ENCODE measurements at regions not wholly inside any gene's neighbourhood (a gene's known extent, or its start where the extent isn't known, plus 50 kb on each side); places are given as distances from the start of the nearest gene placed in this dataset.

DNA sequence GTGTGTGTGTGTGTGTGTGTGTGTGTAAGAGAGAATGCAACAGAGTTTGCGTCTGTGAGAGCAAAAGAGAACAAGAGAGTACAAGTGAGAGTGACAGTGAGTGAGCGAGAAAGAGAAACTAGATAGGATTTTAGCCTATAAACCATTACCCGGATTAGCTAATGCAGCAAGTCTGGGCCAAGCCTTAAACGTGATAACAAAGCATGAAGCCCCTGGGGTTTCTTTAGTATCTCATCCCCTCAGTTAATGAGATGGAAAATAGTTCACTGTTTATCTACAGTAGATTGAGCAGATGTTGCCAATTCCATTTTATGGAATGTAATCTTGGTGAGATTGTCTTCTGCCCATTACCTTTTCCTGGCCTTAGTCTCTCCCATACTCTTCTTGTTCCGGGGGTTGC is 114.5 kb downstream of the MAT2B start:
- H3K4me3 ChIP-seq (ENCODE audit: low read depth, low read length) = no peak overlapping the region

DNA sequence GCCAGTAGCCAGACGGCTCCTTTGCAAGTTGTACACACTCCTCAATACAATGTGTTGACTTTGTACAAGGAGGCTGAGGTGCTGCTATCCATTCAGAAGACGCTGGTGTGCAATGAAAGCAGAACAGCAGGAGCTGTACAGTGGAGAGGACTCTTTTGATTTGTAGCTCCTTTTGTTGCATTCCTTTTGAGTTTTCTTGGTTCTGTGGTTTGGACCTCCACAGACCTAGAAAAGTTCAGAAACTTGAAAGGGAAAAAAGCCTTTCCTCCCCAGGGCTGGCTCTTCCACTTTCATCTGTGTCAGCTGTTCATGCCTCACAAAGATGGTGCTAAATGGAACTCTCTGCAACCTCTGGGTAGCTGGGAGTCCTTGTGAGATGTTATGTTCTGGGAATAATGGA is 117.4 kb downstream of the MAT2B start:
- H3K4me3 ChIP-seq (ENCODE audit: low read depth, low read length) = no peak overlapping the region

DNA sequence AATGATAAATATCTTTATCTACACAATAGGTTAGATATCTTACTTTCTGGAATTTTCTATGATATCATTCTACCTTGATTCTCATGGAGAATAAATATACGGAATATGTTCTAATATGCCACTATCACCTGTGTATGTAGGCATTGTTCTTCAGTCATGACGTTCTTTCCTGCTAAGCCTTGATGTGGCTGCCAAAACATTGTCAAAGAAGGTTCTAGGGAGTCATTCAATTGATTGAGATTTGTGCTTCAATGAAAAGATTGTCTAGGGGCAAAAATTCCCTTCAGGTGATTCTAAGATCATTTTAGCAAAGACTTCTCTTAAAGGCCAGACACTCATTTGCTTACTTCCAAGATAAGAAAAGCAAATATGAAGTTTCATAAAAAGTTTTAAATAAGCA is 118.1 kb downstream of the MAT2B start:
- no peak overlapping the region for H3K4me3 ChIP-seq (ENCODE audit: low read depth, low read length)

DNA sequence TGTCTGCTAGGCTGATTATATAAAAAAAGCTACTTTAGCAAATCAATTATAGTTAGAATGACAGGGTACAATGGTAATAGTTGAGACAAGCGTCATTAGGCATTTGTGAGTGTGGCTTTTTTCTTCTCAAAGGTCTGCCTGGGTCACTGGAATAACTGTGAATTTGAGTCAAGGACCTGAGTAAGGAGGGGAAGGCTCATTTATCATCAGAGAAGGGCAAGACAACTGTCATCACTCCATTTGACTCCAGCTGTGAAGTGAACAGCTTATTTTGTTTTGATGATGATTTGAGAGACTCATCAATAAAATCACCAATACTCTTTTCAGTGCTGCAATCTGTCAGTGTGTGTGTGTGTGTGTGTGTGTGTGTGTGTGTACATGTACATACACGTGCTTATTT is 118.6 kb downstream of the MAT2B start:
- H3K4me3 ChIP-seq (ENCODE audit: low read depth, low read length) = no peak overlapping the region

DNA sequence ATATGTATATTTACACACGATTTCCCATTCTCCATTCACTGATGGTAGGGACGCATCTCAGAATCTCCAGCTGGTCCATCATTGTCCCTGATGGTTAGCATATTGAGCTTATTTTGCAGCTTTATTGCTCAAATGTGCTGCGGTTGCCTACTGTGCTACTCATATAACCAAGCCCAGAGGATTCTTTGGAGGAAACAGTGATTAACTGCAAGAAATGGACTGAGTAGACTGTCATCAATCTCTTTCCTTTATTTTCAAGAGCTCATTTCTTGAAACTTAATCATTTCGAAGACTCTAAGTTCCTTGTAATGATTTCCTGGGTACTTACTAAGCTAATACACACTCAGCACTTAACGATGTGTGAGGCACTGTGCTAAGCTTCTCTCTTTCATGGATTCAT is 119.0 kb downstream of the MAT2B start:
- no peak overlapping the region for H3K4me3 ChIP-seq (ENCODE audit: low read depth, low read length)

DNA sequence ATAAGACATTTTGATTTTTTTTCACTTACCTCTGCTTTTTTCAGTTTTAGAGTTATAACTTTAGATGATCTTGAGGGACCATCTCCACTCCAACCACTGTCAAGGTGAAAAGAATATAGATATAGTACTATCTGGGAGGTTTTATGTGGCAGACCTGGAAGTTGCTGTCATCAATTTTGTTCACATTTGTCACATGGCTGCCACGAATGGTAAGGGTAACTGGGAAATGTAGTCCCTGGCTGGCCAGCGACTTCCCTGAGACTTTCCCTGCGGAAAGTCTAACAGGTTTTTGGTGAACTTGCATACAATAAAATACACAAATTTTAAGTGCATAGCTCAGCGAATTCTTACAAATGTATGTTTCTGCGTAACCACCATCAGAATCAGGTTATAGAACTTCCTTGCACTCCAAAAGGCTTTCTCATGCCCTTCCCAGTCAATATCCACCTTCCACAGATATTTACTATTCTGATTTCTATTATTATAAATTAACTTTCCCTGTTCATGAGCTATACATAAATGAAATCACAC is 121.5 kb downstream of the MAT2B start:
- no peak overlapping the region for H3K4me3 ChIP-seq (ENCODE audit: low read depth, low read length)

DNA sequence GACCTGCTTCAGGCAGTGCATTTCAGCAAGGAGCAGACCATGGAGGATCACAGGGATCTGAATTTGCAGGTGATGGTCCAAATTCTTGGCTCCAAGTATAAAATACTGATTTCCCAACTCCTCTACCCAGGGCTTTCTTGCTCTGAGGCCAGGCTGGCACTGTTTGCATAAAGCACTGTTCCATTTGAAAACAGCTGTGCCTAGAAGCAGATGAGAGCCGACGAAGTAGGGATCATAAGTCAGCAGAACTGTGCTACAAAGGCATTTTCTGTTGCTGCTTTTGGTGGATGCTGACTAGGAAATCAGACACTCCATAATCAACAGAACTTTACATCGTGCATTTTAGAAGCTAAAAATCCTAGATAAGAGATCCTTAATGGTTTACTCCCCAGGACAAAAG is 126.4 kb downstream of the MAT2B start:
- H3K4me3 ChIP-seq (ENCODE audit: low read depth, low read length) = no peak overlapping the region

DNA sequence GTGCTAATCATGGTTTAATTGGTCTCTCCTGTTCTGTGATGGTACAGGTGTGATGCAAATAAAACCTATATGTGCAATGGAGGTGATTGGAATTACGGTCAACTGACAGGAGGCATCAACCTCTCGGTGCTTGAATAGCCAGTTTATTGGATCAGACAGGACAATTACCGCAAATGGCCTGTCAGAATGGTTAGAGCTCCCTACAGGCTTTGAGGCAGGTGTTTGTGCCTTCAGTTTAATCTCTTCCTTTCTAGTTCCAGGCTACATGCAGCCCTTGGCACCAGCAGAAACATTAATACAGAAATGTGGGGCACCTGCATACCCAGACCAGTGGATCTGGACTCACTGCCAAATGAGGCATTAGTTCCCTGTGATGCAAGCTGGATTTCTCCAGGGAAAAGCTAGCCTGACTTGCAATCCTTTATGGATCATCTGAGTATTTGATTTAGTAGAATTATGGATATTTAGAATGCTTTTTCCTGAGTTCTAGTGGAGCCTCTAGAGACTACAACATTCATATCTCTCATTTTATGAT is 128.6 kb downstream of the MAT2B start:
- no peak overlapping the region for H3K4me3 ChIP-seq (ENCODE audit: low read depth, low read length)

DNA sequence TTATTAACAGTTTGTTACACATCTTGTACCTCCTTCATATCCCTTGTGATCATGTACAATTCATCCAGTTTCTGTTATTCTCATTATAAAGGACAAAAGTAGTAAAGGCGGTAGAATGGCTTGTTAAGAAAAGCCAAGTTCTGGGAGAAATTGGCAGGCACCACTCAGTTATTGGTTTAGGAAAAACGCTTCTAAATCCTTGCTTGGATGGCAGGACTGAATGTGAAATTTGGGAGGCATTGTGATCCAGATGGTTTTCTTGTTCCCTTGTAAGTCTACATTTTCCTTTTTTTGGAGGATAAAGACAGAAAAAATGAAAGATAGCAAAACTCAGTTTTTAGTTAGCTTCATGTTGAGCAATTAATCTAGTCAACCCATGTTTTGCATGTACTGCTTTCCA is 130.2 kb downstream of the MAT2B start:
- H3K4me3 ChIP-seq (ENCODE audit: low read depth, low read length) = no peak overlapping the region

DNA sequence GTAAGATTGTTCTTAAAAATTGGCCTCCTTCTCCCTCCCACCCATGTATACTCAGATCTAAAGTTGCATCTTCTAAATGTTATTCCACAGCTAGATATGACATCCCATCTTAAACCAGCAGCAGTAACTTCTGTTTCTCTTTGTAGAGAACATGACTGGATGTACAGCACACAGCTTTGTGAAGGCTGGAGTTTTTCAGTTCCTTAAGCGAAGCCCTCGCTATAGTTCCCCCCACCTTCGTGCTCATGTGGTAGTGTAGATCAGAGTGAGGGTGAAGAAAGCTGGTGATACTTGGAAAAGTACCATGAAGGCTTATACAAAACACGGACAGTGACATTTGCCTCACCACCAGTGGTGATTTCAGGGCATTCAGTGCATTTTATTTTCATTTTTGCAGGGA is 137.5 kb downstream of the MAT2B start:
- no peak overlapping the region for H3K4me3 ChIP-seq (ENCODE audit: low read depth, low read length)

DNA sequence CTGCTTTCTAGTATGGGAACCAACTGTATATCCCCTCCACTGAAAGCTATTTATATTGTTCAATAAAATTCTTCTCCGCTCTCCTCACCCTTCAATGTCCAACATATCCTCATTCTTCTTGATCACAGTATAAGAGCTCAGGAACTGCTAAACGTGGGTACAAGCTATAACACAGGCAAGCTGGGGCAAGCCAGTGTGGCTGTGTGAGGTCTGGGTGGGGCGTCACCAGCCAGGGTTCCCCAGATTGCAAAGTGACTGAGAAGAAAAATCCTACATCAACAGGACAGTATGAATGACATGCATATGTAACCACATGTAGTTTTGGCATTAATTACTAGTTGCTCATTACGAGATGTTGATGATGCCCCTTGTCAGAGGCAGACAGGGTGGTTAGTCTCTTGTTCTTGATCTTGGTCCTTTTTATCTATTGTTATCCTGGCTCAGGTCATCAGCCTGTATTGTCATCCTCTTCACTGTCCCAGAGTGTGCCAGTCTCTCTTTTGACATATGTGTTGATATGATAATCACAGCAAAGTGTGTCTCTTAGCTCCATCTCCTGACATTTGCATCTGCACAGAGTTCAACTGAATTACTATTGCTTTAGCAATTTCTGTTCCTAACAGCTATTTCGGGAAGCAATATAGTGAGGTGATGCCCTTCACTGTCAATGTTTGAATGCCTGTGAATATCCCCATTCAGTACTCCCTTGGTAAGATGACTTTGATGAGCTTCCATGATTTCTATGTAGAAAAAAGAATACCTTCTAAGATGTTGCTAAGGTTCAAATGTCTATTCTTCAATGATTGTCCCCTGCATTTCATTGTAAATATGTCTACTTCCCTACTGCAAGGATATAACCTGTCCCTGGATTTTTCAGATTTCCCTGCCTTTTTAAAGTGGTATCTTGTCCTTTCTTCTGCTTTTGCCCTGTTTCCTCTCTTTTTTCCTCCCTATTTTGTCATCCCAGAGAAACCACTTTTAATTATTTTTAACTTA is 140.3 kb downstream of the MAT2B start:
- H3K4me3 ChIP-seq (ENCODE audit: low read depth, low read length) = no peak overlapping the region

DNA sequence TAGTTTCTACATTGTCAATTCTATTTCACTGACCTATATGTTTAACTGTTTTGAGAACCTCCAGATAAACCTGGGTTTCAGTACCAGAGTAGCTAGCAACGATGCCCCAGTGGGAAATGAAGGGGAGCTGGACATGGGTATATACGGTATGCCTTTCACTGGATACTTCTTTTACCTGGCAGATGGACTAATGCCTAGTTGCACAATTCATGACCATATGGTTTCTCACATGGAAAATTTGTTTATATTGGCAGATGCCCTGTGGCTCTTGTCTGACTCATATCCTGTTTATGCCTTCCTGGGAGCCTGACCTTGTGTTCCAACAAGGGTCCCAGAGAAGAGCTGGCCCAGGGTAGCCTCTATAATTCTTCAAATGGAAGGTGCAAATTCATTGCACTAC is 144.1 kb downstream of the MAT2B start:
- H3K4me3 ChIP-seq (ENCODE audit: low read depth, low read length) = no peak overlapping the region

DNA sequence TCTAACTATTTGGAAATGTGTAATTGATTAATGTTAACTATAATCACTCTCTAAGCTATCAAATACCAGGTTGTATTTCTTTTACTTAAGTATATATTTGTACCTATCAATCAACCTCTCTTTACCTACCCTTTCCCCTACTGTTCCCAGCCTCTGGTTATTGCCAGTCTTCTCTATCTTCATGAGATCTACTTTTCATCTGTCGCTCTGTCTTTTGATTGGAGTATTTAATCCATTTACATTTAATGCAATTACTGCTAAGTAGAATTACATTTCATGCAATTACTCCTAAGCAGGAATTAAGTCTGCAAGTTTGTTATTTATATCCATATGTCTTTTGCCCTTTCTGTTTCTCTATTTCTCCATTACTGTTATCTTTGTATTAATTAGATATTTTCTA is 148.1 kb downstream of the MAT2B start:
- H3K4me3 ChIP-seq (ENCODE audit: low read depth, low read length) = no peak overlapping the region

DNA sequence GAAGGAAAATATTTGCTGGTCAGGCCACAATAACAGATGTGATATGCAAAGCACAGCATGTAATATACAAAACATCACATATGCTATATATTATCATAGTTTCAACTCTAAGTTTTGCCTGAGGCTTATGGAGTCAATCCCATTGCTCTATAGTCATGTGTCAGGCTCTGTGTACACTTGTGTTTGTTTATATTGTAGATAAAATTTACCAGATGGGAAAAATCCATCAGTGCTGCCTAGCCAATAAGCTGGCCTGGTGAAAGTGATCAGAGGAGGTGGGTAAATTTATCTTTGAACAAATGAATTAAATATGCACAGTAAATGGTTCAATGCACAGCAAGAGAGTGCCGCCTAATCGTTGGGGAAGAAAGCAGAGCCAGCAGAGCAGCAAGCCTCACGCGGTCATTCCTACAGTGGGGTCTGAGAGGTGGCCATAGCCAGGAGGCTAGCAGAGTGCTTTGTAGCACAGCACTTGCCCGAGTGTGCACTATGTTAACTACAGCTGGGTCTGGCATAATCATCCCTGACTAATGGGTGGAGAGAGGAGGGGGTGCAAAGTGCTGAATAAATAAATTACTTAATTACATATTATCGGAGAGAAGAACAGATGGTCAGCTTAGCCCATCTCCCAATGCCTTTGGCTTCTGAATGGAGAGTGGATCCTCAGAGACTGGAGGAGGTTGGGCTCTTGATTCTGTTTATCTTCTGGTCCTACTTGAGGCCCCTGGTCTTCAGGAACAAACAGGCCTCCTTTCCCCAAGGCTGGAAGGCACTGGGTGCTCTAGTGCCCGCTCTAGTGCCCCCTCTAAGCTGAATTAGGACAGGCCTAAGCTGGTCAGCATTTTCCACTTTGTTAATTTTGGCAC is 153.5 kb downstream of the MAT2B start:
- no peak overlapping the region for H3K4me3 ChIP-seq (ENCODE audit: low read depth, low read length)

DNA sequence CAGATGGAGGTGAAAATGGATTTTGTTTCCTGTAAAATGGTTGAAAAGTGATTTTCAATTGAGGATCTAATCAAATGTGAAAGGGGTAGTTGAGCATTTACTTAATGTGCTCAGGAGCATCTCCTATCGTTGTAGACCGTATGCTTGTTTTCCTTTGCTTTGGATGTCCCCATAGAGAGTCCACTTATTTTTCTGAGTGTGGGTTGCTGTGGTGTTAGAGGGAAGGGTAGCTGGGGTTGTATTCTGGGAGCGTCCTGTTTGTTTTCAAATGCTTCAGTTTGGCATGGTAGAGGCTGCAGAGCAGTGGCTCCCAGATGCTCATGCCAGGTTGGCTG is 154.1 kb downstream of the MAT2B start:
- H3K4me3 ChIP-seq (ENCODE audit: low read depth, low read length) = no peak overlapping the region

DNA sequence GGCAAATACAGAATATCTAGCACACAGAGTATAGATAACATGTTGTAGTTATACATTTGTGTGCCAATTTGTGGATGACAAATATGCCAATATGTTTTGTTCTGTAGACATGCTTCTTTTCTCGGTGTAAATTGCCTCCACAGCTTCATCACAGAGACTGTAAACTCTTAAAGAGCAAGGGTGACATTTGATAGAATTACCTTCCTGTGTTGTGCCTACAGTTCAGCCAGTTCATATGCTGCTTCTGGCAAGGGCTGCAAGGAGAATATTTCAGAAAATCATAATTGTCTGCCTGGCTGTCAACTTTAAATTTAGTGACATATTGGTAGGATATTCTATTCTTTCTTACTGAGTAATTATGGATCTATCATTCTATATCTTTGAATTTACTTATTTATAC is 155.1 kb downstream of the MAT2B start:
- no peak overlapping the region for H3K4me3 ChIP-seq (ENCODE audit: low read depth, low read length)

DNA sequence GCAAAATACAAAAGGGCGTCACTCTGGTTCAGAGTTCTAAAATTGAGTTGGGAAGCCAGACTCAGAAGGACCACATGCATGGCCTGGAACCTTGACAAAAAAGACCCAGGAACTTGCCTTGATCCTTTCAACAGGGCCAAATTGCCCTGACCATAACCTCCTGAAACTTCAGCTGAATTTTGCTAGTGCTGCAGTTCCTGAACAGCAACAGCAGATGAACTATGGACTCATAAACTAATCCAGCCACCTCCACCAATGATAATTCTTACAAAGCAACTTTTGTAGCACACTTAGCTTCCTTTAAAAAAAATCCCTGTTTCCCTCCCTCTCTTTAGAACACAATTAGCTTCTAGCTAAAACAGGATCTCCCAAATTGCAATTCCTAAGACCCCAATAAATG is 155.9 kb downstream of the MAT2B start:
- H3K4me3 ChIP-seq (ENCODE audit: low read depth, low read length) = no peak overlapping the region

DNA sequence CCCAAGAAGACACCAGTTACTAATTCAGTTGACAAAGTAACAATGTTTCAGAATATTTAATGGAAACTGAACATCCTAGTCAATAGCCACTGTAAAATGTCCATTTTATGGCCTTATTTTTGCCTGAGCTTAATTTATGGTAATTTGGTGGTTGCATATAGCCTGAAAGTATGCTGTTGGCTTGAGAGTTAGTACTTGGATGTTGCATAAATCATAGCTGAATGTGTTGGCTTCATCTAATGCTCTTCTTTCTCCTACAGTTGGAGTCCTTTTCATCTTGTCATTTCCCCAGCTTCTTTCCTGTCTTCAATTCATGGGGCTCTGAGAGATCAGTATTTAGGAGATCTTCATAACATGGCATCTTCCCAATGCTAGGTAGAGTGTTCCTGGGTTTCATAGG is 164.6 kb downstream of the MAT2B start:
- H3K4me3 ChIP-seq (ENCODE audit: low read depth, low read length) = no peak overlapping the region

DNA sequence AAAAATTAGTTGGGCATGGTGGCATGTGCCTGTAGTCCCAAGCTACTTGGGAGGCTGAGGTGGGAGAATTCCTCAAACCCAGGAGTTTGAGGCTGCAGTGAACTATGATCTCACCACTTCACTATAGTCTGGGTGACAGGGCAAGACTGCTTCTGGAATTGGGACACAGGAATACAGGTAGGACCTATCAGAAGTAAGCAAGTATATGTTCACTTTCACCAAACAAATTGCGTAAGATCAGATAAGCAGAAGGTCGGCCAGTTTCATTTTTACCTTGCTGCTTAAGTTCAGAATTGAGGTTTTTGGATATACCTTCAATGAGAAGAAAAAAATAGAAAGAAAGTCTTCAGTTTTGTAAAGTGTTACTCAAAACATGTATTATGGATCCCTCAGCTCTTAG is 171.7 kb downstream of the MAT2B start:
- no peak overlapping the region for H3K4me3 ChIP-seq (ENCODE audit: low read depth, low read length)

DNA sequence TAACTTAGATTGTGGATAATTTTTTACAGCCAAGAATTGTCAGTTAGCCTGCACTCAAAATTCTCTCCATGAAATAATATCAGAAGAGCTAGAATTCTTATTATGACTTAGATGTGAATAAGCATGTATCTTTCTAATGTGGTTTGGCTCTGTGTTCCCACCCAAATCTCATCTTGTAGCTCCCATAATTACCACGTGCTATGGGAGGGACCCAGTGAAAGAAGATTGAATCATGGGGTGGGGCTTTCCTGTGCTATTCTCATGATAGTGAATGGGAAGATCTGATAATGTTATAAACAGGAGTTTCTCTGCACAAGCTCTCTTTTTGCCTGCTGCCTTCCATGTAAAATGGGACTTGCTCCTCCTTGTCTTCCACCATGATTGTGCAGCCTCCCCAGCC is 176.8 kb downstream of the MAT2B start:
- no peak overlapping the region for H3K4me3 ChIP-seq (ENCODE audit: low read depth, low read length)

DNA sequence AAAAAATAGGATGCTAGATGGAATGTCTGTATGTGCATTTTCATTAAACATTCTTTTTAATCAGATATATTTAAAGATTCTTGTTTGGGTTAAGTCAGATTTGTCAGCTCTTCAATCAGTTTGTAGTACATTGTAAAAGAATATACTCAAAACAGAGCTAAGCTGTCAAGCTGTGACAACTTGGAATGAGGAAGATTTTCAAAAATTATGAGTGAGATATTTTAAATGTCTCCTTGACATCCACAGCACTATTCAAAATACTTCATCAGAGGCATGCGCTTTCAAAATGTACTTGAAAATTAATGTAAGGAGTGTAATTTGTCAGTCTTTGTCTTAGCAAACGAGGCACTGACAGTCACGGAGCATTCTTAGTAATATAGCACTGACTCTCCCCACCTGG is 182.0 kb downstream of the MAT2B start:
- no peak overlapping the region for H3K4me3 ChIP-seq (ENCODE audit: low read depth, low read length)

DNA sequence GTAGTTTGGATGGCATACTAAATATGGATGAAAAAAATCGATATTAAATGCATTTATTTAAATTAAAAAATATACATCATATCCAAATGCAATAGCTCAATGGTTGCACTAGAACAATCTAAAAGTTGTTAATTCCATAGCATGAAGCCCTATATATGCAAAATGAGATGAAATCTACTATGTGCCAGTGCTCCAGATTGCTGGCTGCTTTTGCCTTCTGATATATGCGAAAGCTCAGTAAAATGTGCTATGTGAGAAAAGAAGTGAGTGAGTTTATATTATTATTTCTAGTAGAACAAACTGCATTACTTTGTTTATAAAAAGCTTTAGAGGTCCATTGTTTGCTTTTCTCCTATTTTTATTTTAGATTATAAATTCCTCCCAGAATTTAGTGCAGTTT is 186.7 kb downstream of the MAT2B start:
- no peak overlapping the region for H3K4me3 ChIP-seq (ENCODE audit: low read depth, low read length)

Measured in iPS-11a (cell line).